Parathyroid adenoma (tissue), 2 donors: ENCODE measurements at regions not wholly inside any gene's neighbourhood (a gene's known extent, or its start where the extent isn't known, plus 50 kb on each side); places are given as distances from the start of the nearest gene placed in this dataset.

ENCODE experiments used
- H2AFZ ChIP-seq: fragments of 300-600 bp; sonication (generic); one replicate; pipeline ENCODE4 v1.7.0; 2017; ENCODE audit warnings: antibody characterized with exemption, mild to moderate bottlenecking
- H3K27ac ChIP-seq: fragments of 300-600 bp; sonication (generic); one replicate; pipeline ENCODE4 v1.7.0; 2017
- H3K27me3 ChIP-seq: fragments of 300-600 bp; sonication (generic); one replicate; pipeline ENCODE4 v1.7.0; 2017; ENCODE audit warnings: low read length; ENCODE audit not compliant: control insufficient read depth, insufficient read depth
- H3K36me3 ChIP-seq: fragments of 300-600 bp; sonication (generic); one replicate; pipeline ENCODE4 v1.7.0; 2017; ENCODE audit warnings: low read length; ENCODE audit not compliant: control insufficient read depth, insufficient read depth
- H3K4me1 ChIP-seq: fragments of 300-600 bp; sonication (generic); one replicate; pipeline ENCODE4 v1.7.0; 2017; ENCODE audit warnings: control low read depth
- H3K4me2 ChIP-seq: fragments of 300-600 bp; sonication (generic); one replicate; pipeline ENCODE4 v1.7.0; 2017; ENCODE audit warnings: low read length
- H3K4me3 ChIP-seq: fragments of 300-600 bp; sonication (generic); one replicate; pipeline ENCODE4 v1.7.0; 2017; ENCODE audit warnings: low read depth, low read length
- H3K79me2 ChIP-seq: fragments of 300-600 bp; sonication (generic); one replicate; pipeline ENCODE4 v1.7.0; 2017; ENCODE audit warnings: control low read depth
- H3K9ac ChIP-seq: fragments of 300-600 bp; sonication (generic); one replicate; pipeline ENCODE4 v1.7.0; 2017; ENCODE audit warnings: mild to moderate bottlenecking
- H3K9me3 ChIP-seq: fragments of 300-600 bp; sonication (generic); one replicate; pipeline ENCODE4 v1.7.0; 2017; ENCODE audit warnings: low read length; ENCODE audit not compliant: control insufficient read depth
- TF ChIP-seq, protein P1 (sequence below): fragments of 300-600 bp; sonication (generic); IDR thresholded peaks from one replicate; pipeline ENCODE4 v1.7.0; 2017; ENCODE audit warnings: antibody characterized with exemption, mild to moderate bottlenecking
- donor health status: primary hyperparathyroidism.

DNA sequence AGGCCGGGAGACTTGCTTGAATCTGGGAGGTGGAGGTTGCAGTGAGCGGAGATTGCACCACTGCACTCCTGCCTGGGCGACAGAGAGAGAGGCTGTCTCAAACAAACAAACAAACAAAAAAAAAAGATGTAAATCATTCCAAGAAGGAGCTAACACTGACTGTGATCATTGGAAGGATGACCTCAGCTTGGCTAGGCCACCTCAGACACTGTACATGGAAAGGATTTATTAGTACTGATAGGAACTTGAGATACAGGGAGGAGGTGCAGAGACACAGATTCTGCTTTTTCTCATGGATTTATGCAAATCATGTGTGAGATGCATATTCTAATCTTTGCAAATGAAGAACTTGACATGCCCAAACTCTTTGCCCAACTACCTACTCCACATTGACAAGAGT is 293.6 kb downstream of the HIVEP2 start:
- H3K79me2 ChIP-seq: no peaks in the 10 kb centered on the region
- TF ChIP-seq, protein P1, sequence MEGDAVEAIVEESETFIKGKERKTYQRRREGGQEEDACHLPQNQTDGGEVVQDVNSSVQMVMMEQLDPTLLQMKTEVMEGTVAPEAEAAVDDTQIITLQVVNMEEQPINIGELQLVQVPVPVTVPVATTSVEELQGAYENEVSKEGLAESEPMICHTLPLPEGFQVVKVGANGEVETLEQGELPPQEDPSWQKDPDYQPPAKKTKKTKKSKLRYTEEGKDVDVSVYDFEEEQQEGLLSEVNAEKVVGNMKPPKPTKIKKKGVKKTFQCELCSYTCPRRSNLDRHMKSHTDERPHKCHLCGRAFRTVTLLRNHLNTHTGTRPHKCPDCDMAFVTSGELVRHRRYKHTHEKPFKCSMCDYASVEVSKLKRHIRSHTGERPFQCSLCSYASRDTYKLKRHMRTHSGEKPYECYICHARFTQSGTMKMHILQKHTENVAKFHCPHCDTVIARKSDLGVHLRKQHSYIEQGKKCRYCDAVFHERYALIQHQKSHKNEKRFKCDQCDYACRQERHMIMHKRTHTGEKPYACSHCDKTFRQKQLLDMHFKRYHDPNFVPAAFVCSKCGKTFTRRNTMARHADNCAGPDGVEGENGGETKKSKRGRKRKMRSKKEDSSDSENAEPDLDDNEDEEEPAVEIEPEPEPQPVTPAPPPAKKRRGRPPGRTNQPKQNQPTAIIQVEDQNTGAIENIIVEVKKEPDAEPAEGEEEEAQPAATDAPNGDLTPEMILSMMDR: no peak
- no peaks in the 10 kb centered on the region for H3K36me3 ChIP-seq
- H2AFZ ChIP-seq: no peak overlapping the region
- no peak overlapping the region for H3K27ac ChIP-seq
- no peak overlapping the region for H3K9ac ChIP-seq
- H3K27me3 ChIP-seq: no peaks in the 10 kb centered on the region
- H3K4me2 ChIP-seq: no peak overlapping the region
- no peaks in the 10 kb centered on the region for H3K9me3 ChIP-seq
- no peaks in the 10 kb centered on the region for H3K4me1 ChIP-seq
- no peak overlapping the region for H3K4me3 ChIP-seq

DNA sequence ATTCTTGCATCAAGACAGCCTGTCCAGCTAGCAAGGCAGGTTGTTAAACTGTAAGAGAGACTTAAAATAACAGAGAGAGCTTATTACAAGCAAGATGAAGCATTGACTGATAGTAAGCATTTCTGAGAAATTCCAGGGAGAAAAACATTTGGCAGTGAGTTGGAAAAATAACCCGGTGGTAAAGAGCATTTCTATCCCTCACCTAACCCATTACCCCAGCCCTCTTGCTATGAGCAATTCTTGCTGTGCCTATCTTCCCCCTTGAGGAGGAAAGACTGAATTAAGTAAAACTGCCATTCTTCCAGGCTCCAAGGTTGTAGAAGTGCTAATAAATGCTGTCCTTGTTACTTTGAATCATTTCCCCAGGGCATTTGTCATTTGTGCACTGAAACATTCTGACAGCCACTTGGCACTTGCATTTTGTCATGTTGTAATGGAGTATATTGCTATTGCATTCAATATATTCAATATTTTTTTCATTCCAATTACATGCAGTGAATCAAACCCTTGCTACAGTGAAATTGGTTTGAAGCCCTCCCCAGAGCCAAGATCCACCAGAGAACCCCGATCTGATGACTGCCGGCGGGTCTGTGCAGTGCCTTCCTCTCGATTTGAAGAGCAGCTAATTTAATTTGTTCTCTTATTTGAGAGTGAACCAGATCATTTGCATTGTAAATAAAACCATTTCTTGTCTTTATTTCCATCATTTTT is 291.1 kb downstream of the HIVEP2 start:
- Histone ChIP-seq H3K27ac (no peak overlapping the region), H3K79me2 (no peaks in the 10 kb centered on the region), H3K4me2 (no peak overlapping the region), H3K9ac (no peak overlapping the region), H3K36me3 (no peaks in the 10 kb centered on the region), H3K27me3 (no peaks in the 10 kb centered on the region), H3K4me1 (no peaks in the 10 kb centered on the region), H3K9me3 (no peaks in the 10 kb centered on the region), H2AFZ (no peak overlapping the region), H3K4me3 (no peak overlapping the region)
- TF ChIP-seq, protein P1: no peak

DNA sequence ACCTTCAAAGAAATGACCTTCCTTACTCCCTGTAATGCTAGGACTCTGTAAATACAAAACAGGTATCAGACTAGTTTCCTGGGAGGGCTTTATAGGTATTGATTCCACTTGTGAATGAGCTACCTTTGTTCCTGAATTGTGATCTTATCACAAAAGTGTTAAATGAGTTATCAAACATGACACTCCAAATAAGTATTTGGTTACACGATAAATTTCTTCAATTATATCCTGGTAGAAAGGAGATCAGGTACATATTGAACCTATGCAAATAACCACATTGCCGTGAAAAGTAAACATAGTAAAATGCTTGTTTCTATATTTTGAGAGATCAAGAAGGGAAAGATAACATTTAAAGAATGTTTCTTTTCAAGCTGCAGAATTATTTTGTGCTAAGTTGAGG is 285.3 kb downstream of the HIVEP2 start:
- Histone ChIP-seq H3K4me2 (no peak overlapping the region), H3K9ac (no peak overlapping the region), H2AFZ (no peak overlapping the region), H3K36me3 (no peaks in the 10 kb centered on the region), H3K27me3 (no peaks in the 10 kb centered on the region), H3K4me1 (no peaks in the 10 kb centered on the region), H3K4me3 (no peak overlapping the region), H3K27ac (no peak overlapping the region), H3K9me3 (peaks cover 2% of the 10 kb centered on the region), H3K79me2 (no peaks in the 10 kb centered on the region)
- TF ChIP-seq, protein P1: no peak

DNA sequence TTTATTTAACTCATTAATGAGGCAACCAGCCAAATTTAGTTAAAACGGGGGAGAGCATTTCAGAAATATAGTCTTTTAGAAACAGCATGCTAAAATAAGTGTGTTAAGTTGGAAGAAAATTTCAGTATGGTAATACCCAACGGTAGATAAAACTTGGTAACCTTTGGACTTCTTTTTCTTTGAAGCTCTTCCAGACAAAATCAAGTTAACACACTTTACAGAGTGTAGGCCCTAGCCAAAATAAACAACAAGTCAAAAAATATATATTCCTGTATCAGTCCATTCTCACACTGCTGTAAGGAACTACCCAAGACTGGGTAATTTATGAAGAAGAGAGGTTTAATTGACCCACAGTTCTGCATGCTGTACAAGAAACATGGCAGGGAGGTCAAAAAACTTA is 279.6 kb downstream of the HIVEP2 start:
- Histone ChIP-seq H3K4me2 (no peak overlapping the region), H3K27ac (no peak overlapping the region), H3K36me3 (no peaks in the 10 kb centered on the region)

More for the DNA sequence above, 279.6 kb downstream of the HIVEP2 start:
- Histone ChIP-seq H3K9ac (no peak overlapping the region), H3K4me1 (no peaks in the 10 kb centered on the region), H3K9me3 (peaks cover 2% of the 10 kb centered on the region), H3K27me3 (no peaks in the 10 kb centered on the region), H3K4me3 (no peak overlapping the region), H3K79me2 (no peaks in the 10 kb centered on the region), H2AFZ (no peak overlapping the region)
- TF ChIP-seq, protein P1: no peak
